HCT116 (cell line): ENCODE measurements at regions not wholly inside any gene's neighbourhood (a gene's known extent, or its start where the extent isn't known, plus 50 kb on each side); places are given as distances from the start of the nearest gene placed in this dataset.

ENCODE experiments used
- ATAC-seq: fragments of 200-7000 bp; cut with Tn5 transposase; 2 replicates; pipeline ENCODE4 v1.9.1; 2020; ENCODE audit warnings: mild to moderate bottlenecking, moderate library complexity
- BruUV-seq: library from RNA; stranded (reverse); fragments of 400-500 nt; replicated peaks from 2 replicates; lab custom pipeline; 2021; lab: Mats Ljungman, UMichigan
- CTCF ChIA-PET: fragments of 300-600 bp; sonication (Branson Sonifier 250); formaldehyde crosslinking; loops from one replicate; lab custom pipeline; 2021; ENCODE audit warnings: antibody characterized with exemption; lab: Charles Lee
- POLR2A ChIA-PET: fragments of 300-600, 350-600 bp; sonication (Branson Sonifier 250); formaldehyde crosslinking; loops from one replicate; lab custom pipeline; 2021; ENCODE audit warnings: antibody characterized with exemption; lab: Charles Lee
- RAD21 ChIA-PET, 2 experiments: fragments of 300-600 bp; sonication (Branson Sonifier 250); formaldehyde crosslinking; loops; one replicate each; lab custom pipeline; 2023; ENCODE audit warnings: low total read pairs in 2 of 2; ENCODE audit not compliant: uncharacterized antibody in 2 of 2, unreplicated experiment in 2 of 2, low non-redundant PET in 1 of 2; lab: Charles Lee
- DNase-seq: peaks from one replicate; pipeline ENCODE4 v3.0.0-alpha.2; 2010; ENCODE audit warnings: low read depth, low spot score
- H2AFZ ChIP-seq: fragments of 200-600 bp; shearing (Covaris generic), sonication (generic); 2 replicates; pipeline ENCODE4 v1.6.1; 2017; ENCODE audit warnings: low read depth, mixed run types, mixed read lengths, antibody characterized with exemption, low read length; ENCODE audit not compliant: poor library complexity, severe bottlenecking
- H3K27ac ChIP-seq: 2 replicates; pipeline ENCODE4 v1.5.1; 2012; ENCODE audit warnings: low read depth, low read length
- H3K27me3 ChIP-seq: fragments of 200-600 bp; sonication (generic); 2 replicates; pipeline ENCODE4 v1.6.1; 2016; ENCODE audit warnings: mixed run types, low read length, mixed read lengths; ENCODE audit not compliant: insufficient read depth
- H3K36me3 ChIP-seq, 2 experiments: fragments of 200-500 bp in 1 of 2; fragments of 200-600 bp in 1 of 2; sonication (Bioruptor generic) in 1 of 2; sonication (generic) in 1 of 2; 2 replicates each; pipeline versions ENCODE4 v1.5.1 to v1.6.1; 2014 to 2016; ENCODE audit warnings: low read length in 2 of 2, inconsistent platforms in 1 of 2, mixed read lengths in 1 of 2, mixed run types in 1 of 2; ENCODE audit not compliant: insufficient read depth in 2 of 2, control insufficient read depth in 1 of 2
- H3K4me1 ChIP-seq, 2 experiments: fragments of 200-600 bp in 1 of 2; sonication (generic) in 1 of 2; 2 replicates each; pipeline versions ENCODE4 v1.5.1 to v1.6.1; 2012 to 2017; ENCODE audit warnings: low read length in 2 of 2, inconsistent platforms in 1 of 2, mild to moderate bottlenecking in 1 of 2, mixed read lengths in 1 of 2, mixed run types in 1 of 2, moderate library complexity in 1 of 2; ENCODE audit not compliant: insufficient read depth in 2 of 2, control insufficient read depth in 1 of 2
- H3K4me2 ChIP-seq: fragments of 200-600 bp; sonication (generic); 2 replicates; pipeline ENCODE4 v1.6.1; 2017; ENCODE audit warnings: mixed run types, low read length, mixed read lengths
- H3K4me3 ChIP-seq, 2 experiments: fragments of 200-600 bp in 1 of 2; sonication (generic) in 1 of 2; replicated peaks in 1 of 2; 2 replicates each; pipeline ENCODE4 v1.5.1; 2011 to 2016; ENCODE audit warnings: low read length in 2 of 2, control low read depth in 1 of 2, low read depth in 1 of 2, mild to moderate bottlenecking in 1 of 2, mixed read lengths in 1 of 2, mixed run types in 1 of 2
- H3K79me2 ChIP-seq: fragments of 200-600 bp; sonication (generic); 2 replicates; pipeline ENCODE4 v1.6.1; 2017; ENCODE audit warnings: mild to moderate bottlenecking, mixed run types, low read length, moderate library complexity, mixed read lengths; ENCODE audit not compliant: insufficient read depth
- H3K9ac ChIP-seq: fragments of 200-600 bp; sonication (generic); 2 replicates; pipeline ENCODE4 v1.6.1; 2016; ENCODE audit warnings: low read length, mixed read lengths
- H3K9me2 ChIP-seq: fragments of 200-600 bp; sonication (generic), shearing (Covaris generic); 2 replicates; pipeline ENCODE4 v1.6.1; 2017; ENCODE audit warnings: mixed run types, mild to moderate bottlenecking, moderate library complexity; ENCODE audit not compliant: insufficient read depth
- H3K9me3 ChIP-seq, 2 experiments: fragments of 200-500 bp in 1 of 2; fragments of 200-600 bp in 1 of 2; sonication (Bioruptor generic) in 1 of 2; sonication (generic) in 1 of 2; 2 replicates each; pipeline ENCODE4 v1.6.1; 2014 to 2017; ENCODE audit warnings: low read length in 2 of 2, mixed read lengths in 2 of 2, inconsistent platforms in 1 of 2, low read depth in 1 of 2, mild to moderate bottlenecking in 1 of 2, mixed run types in 1 of 2, moderate library complexity in 1 of 2; ENCODE audit not compliant: control insufficient read depth in 1 of 2, insufficient read depth in 1 of 2
- H4K20me1 ChIP-seq: fragments of 200-600 bp; sonication (generic), shearing (Covaris generic); 2 replicates; pipeline ENCODE4 v1.6.1; 2017; ENCODE audit warnings: mixed run types, mild to moderate bottlenecking, moderate library complexity; ENCODE audit not compliant: insufficient read depth
- ATF3 ChIP-seq: IDR thresholded peaks from 2 replicates; pipeline ENCODE4 v1.6.1; 2012
- CBX3 ChIP-seq: IDR thresholded peaks from 2 replicates; pipeline ENCODE4 v1.6.1; 2012; ENCODE audit warnings: low read depth
- CTCF ChIP-seq, 3 experiments: fragments of 200-600 bp in 1 of 3; sonication (generic) in 1 of 3; IDR thresholded peaks in 2 of 3; conservative IDR thresholded peaks in 1 of 3; 2 replicates each; pipeline ENCODE4 v1.5.1; 2012 to 2017; ENCODE audit warnings: low read depth in 2 of 3, low read length in 2 of 3, antibody characterized with exemption in 1 of 3, borderline replicate concordance in 1 of 3, control low read depth in 1 of 3, mild to moderate bottlenecking in 1 of 3, mixed read lengths in 1 of 3, mixed run types in 1 of 3, moderate library complexity in 1 of 3; ENCODE audit not compliant: insufficient read depth in 1 of 3
- EGR1 ChIP-seq: IDR thresholded peaks from 2 replicates; pipeline ENCODE4 v1.6.1; 2012; ENCODE audit warnings: low read depth
- ELF1 ChIP-seq: IDR thresholded peaks from 2 replicates; pipeline ENCODE4 v1.6.1; 2012; ENCODE audit warnings: low read depth, borderline replicate concordance
- EZH2phosphoT487 ChIP-seq: fragments of 200-600 bp; IDR thresholded peaks from 2 replicates; pipeline ENCODE4 v1.6.1; 2018; ENCODE audit warnings: antibody characterized with exemption, borderline replicate concordance
- FOSL1 ChIP-seq: IDR thresholded peaks from 2 replicates; pipeline ENCODE4 v1.6.1; 2012; ENCODE audit warnings: low read depth
- MAX ChIP-seq: IDR thresholded peaks from 2 replicates; pipeline ENCODE4 v1.6.1; 2012
- POLR2A ChIP-seq: IDR thresholded peaks from 2 replicates; pipeline ENCODE4 v1.7.0; 2011; ENCODE audit warnings: borderline replicate concordance; ENCODE audit not compliant: insufficient read depth, insufficient read length; ENCODE audit errors: extremely low read depth
- RAD21 ChIP-seq: IDR thresholded peaks from 2 replicates; pipeline ENCODE4 v1.6.1; 2012; ENCODE audit warnings: low read depth, mild to moderate bottlenecking
- REST ChIP-seq: IDR thresholded peaks from 2 replicates; pipeline ENCODE4 v1.6.1; 2012; ENCODE audit warnings: low read depth
- SIN3A ChIP-seq: IDR thresholded peaks from 2 replicates; pipeline ENCODE4 v1.6.1; 2012; ENCODE audit warnings: low read depth
- SRF ChIP-seq: IDR thresholded peaks from 2 replicates; pipeline ENCODE4 v1.6.1; 2012; ENCODE audit warnings: low read depth
- YY1 ChIP-seq: IDR thresholded peaks from 2 replicates; pipeline ENCODE4 v1.6.1; 2011; ENCODE audit warnings: low read length, low read depth, moderate library complexity, mild to moderate bottlenecking; ENCODE audit not compliant: insufficient replicate concordance; ENCODE audit errors: extremely low read depth
- ZBTB33 ChIP-seq: IDR thresholded peaks from 2 replicates; pipeline ENCODE4 v1.6.1; 2011; ENCODE audit warnings: mild to moderate bottlenecking, low read length, moderate library complexity; ENCODE audit not compliant: insufficient replicate concordance; ENCODE audit errors: extremely low read depth
- ZFX ChIP-seq: fragments of 450-650 bp; IDR thresholded peaks from 2 replicates; pipeline ENCODE4 v1.6.1; 2017
- ZNF274 ChIP-seq: fragments of 200-500 bp; sonication (Bioruptor generic); IDR thresholded peaks from 2 replicates; pipeline ENCODE4 v1.6.1; 2014; ENCODE audit warnings: mild to moderate bottlenecking, low read depth, low read length, inconsistent platforms
- intact Hi-C: fragments of 100-400 bp; cut with micrococcal nuclease; formaldehyde crosslinking; loops from 2 replicates; pipeline ENCODE4 v1.10.0; 2022

- Histone ChIP-seq H3K9ac (no peak overlapping the region), H3K4me3 (no peak overlapping the region), H3K9me3 (no peaks in the 10 kb centered on the region), H3K9me2 (no peaks in the 10 kb centered on the region), H3K79me2 (no peaks in the 10 kb centered on the region), H2AFZ (no peak overlapping the region), H4K20me1 (no peaks in the 10 kb centered on the region), H3K4me2 (no peak overlapping the region), H3K4me1 (no peaks in the 10 kb centered on the region), H3K27ac (no peak overlapping the region), H3K27me3 (0 out of 2 replicates have a peak, but pooled peaks cover 2% of the 10 kb centered on the region), H3K36me3 (no peaks in the 10 kb centered on the region)
- DNase-seq (no peak), ATAC-seq (no peak)
- POLR2A ChIA-PET = no interaction called here
- RAD21 ChIA-PET = no interaction called here
- CTCF ChIA-PET = no interaction called here
- no TSS peak for BruUV-seq
- intact Hi-C loops = no loop called here
- TF ChIP-seq REST = no peak
- no peak for TF ChIP-seq MAX
- TF ChIP-seq EGR1 = no peak
- TF ChIP-seq POLR2A = no peak
- no peak for TF ChIP-seq CBX3
- TF ChIP-seq ZNF274 = no peak
- TF ChIP-seq YY1 = no peak
- no peak for TF ChIP-seq ZFX
- no peak for TF ChIP-seq SIN3A
- TF ChIP-seq ATF3 = no peak
- TF ChIP-seq EZH2phosphoT487 = no peak
- TF ChIP-seq SRF = no peak
- no peak for TF ChIP-seq ZBTB33
- no peak for TF ChIP-seq RAD21
- TF ChIP-seq ELF1 = no peak
- TF ChIP-seq FOSL1 = no peak
- no peak for TF ChIP-seq CTCF (IDR thresholded peaks at IDR 0.05 in 2 of 3, conservative IDR thresholded peaks at IDR 0.05 in 1 of 3; ENCODE audit: borderline replicate concordance in 1 of 3, insufficient read depth in 1 of 3, low read depth in 2 of 3, low read length in 2 of 3)
These were observed 326.2 kb upstream of the SMIM21 start for GRCh38 chr18:75753753-75754152.
